Stimulated activated effector memory CD8-positive, alpha-beta T cell treated with anti-CD3 and anti-CD28 coated beads, Interleukin-12 subunit alpha, Interleukin-12 subunit beta, amount 100 ng/mL, for 72 hours (primary cell): ENCODE measurements at regions not wholly inside any gene's neighbourhood (a gene's known extent, or its start where the extent isn't known, plus 50 kb on each side); places are given as distances from the start of the nearest gene placed in this dataset.

Source experiments
- ATAC-seq: fragments of 150-1000 bp; cut with Tn5 transposase; 2 replicates; pipeline ENCODE4 v1.10.0; 2021
- DNase-seq, 2 donors: peaks; one replicate each; pipeline ENCODE4 v3.0.0; 2021 to 2022; ENCODE audit warnings: low spot score in 2 of 2
- H3K27ac Mint-ChIP-seq: one replicate; pipeline ENCODE4 v1.8.0; 2022; ENCODE audit warnings: mild to moderate bottlenecking, mixed read lengths
- H3K36me3 Mint-ChIP-seq: one replicate; pipeline ENCODE4 v1.8.0; 2022; ENCODE audit warnings: mild to moderate bottlenecking, mixed read lengths
- H3K4me1 Mint-ChIP-seq: one replicate; pipeline ENCODE4 v1.8.0; 2022; ENCODE audit warnings: mixed read lengths
- H3K4me3 Mint-ChIP-seq: one replicate; pipeline ENCODE4 v1.8.0; 2022; ENCODE audit warnings: mild to moderate bottlenecking, mixed read lengths
- H3K9me3 Mint-ChIP-seq: one replicate; pipeline ENCODE4 v1.8.0; 2022; ENCODE audit warnings: mixed read lengths

DNA sequence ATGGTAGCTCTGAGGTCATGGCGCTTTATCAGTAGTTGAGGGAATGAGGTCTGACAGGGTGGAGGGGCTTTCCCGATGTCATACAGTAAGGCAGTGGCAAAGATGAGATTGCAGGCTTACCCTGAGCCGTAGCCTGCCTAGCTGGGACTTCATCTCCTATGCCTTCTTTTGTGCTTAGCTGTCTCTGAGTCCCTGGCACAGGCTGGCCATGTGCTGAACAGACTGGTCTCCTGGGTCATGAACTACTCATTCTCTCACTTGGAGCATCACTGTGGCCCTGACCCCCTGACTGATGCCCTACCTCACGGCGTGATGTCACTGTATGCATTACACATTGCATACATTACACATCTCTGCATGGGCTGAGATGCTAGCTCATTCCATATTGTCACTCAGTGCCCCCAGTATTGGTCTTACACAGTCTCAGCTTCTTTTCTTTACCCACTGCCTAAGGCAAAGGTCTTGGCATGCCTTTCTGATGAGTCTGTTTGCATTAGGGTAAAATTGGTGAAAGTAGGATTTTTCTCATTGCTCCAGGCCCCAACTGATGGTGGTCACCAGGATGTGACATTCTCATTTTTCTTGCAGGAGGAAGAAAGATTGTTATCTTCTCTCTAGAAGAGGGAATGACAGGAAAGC is 389.4 kb upstream of the CADM1 start:
- Mint-ChIP-seq H3K4me3 (no peak overlapping the region), H3K36me3 (no peaks in the 10 kb centered on the region), H3K27ac (no peak overlapping the region), H3K4me1 (no peaks in the 10 kb centered on the region), H3K9me3 (no peaks in the 10 kb centered on the region)
- peak in 1 of 2 donors; percentile 12 for DNase-seq
- ATAC-seq: no peak

DNA sequence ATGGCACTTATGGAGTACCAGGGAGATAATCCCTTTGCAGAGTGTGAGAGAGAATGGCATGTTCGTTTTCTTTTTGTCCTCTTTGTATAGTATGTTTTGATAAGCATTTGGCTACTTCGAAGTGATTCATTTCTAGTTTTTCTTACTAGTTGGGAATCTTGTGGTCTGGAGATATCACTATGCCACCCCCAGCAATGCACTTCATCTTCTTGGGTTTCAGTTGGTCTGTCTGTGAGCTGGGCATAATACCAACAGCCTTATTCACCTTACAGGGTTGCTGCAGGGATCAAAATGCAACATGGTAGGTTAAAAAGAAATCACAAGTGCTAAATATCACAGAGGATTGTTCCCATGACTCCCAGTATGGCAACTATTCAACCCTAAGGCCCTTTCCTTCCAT is 387.8 kb upstream of the CADM1 start:
- Mint-ChIP-seq H3K9me3 (no peaks in the 10 kb centered on the region), H3K27ac (no peak overlapping the region), H3K4me3 (no peak overlapping the region), H3K4me1 (no peaks in the 10 kb centered on the region), H3K36me3 (no peaks in the 10 kb centered on the region)
- DNase-seq (peak in 1 of 2 donors; percentile 2), ATAC-seq (no peak)

DNA sequence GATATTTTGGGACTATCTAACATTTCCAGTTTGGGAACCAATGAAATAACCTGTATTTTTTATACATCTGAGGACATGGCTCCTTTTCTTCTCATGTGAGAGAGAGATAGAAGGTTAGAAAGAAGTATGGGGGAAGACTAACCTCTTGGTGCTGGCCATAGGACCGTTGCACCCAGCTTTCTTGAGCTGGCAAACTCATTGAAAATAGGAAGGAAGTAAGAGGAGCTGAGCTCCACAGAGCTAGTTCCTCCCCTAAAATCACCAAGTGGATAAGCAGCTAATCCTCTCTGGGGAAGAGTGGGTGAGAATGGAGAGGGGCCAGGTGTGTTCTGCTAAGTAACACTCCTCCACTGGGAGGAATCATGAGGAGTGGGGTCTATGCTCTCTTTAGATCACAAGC is 387.4 kb upstream of the CADM1 start:
- Mint-ChIP-seq H3K4me3 (no peak overlapping the region), H3K9me3 (no peaks in the 10 kb centered on the region), H3K27ac (no peak overlapping the region), H3K36me3 (no peaks in the 10 kb centered on the region), H3K4me1 (no peaks in the 10 kb centered on the region)
- ATAC-seq (no peak), DNase-seq (peak in 1 of 2 donors; percentile 18)

DNA sequence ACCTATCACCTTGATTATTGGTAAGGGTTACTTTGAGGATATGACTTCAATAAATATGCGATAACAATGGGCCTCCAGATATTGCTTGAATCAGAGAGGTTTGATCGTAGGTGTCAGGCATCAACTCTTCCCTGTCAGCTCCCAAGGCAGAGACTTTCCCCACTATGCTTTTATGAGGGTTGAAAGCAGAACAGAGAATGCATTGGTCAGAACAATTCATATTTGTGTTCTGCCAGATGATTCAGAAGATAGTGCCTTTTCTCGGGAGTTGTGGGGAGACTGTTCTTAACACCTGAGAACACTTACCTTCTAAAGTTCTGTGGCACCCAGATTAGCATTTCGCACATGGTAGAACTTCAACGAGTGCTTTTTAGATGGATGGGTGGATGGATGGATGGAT is 386.3 kb upstream of the CADM1 start:
- Mint-ChIP-seq H3K36me3 (no peaks in the 10 kb centered on the region), H3K4me1 (no peaks in the 10 kb centered on the region), H3K9me3 (no peaks in the 10 kb centered on the region), H3K27ac (no peak overlapping the region), H3K4me3 (no peak overlapping the region)
- DNase-seq (no peak), ATAC-seq (no peak)

DNA sequence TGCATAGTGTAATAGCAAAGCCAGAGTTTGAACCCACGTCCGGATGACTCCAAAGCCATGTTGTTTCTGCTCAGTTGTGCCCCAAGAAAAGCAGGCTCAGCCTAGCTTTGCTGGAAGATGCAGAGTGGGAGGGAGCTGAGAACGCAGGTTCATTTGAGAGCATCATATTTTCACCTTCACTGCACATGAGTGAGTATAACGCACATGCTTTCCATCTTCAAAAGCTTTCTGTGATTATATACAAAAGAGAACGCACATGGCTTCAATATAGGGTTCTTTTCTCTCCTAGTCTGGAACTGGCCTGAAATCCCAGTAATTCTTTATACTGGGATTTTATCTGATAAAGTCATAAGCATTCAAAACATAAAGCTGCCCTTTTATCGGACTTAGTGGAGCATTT is 385.5 kb upstream of the CADM1 start:
- no peak overlapping the region for H3K27ac Mint-ChIP-seq
- H3K4me3 Mint-ChIP-seq: no peak overlapping the region
- no peaks in the 10 kb centered on the region for H3K36me3 Mint-ChIP-seq
- H3K4me1 Mint-ChIP-seq: no peaks in the 10 kb centered on the region
- no peaks in the 10 kb centered on the region for H3K9me3 Mint-ChIP-seq
- DNase-seq (no peak), ATAC-seq (no peak)

DNA sequence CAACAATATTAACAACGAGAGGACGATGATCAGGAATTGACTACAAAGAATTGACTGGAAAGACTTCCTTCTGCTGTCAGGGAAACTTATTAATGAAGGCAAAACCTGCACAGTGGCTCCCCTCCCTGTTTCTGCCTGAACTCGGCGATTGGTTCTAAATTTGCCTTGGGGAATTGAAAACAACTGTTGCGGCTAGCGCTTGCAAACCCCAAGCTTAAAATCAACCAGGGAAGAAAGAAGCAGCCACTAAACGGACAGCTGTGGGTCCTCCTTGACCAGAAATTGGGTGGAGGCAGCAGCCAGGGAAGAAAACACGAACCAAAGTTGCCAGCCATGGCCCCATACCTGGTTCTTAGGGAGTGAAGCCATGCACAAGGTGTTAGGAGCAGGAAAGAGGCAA is 383.5 kb upstream of the CADM1 start:
- no peak for ATAC-seq
- Mint-ChIP-seq H3K27ac (no peak overlapping the region), H3K36me3 (no peaks in the 10 kb centered on the region), H3K9me3 (peaks cover 4% of the 10 kb centered on the region), H3K4me3 (no peak overlapping the region), H3K4me1 (no peaks in the 10 kb centered on the region)
- DNase-seq: no peak

DNA sequence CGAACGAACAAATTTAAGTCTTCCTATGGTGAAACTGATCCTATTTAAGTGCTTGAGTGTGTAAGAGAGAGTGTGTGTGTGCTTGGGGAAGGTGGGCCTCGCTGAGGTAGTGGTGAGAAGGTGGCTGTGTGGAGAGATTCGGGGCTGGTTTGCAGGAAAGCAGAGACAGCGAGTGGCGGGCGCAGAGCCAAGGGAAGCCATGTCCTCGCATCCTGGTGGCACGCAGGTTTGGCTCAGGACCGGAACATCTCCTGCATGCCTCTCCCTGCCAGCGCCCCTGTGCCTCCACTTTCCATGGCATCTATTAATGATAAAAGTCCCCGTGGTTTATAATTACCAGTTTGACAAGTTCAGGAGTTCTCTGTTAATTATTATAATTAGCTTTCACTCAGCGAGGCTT is 383.1 kb upstream of the CADM1 start:
- no peak overlapping the region for H3K27ac Mint-ChIP-seq
- no peak for ATAC-seq

DNA sequence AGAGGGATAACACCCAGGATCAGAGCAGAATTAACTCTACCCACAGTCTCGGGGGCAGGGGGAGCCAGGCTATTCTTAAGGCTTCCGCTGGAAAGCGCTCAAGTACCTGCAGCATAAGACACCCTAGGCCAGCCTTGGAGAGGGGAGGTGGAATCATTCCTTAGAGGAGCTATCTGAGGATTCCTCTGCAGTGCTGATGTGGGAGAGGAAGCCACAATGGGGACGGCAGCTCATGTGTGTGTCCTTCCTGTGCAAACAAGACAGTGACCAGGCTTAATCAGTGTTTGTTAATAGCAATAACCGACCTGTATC is 382.2 kb upstream of the CADM1 start:
- H3K36me3 Mint-ChIP-seq: no peaks in the 10 kb centered on the region
- no peaks in the 10 kb centered on the region for H3K4me1 Mint-ChIP-seq
- H3K4me3 Mint-ChIP-seq: no peak overlapping the region
- H3K27ac Mint-ChIP-seq: no peak overlapping the region
- ATAC-seq (no peak), DNase-seq (no peak)
- H3K9me3 Mint-ChIP-seq: peaks cover 7% of the 10 kb centered on the region

More for the DNA sequence above, 383.1 kb upstream of the CADM1 start:
- Mint-ChIP-seq H3K4me3 (no peak overlapping the region), H3K36me3 (no peaks in the 10 kb centered on the region), H3K9me3 (peaks cover 4% of the 10 kb centered on the region), H3K4me1 (no peaks in the 10 kb centered on the region)
- no peak for DNase-seq

DNA sequence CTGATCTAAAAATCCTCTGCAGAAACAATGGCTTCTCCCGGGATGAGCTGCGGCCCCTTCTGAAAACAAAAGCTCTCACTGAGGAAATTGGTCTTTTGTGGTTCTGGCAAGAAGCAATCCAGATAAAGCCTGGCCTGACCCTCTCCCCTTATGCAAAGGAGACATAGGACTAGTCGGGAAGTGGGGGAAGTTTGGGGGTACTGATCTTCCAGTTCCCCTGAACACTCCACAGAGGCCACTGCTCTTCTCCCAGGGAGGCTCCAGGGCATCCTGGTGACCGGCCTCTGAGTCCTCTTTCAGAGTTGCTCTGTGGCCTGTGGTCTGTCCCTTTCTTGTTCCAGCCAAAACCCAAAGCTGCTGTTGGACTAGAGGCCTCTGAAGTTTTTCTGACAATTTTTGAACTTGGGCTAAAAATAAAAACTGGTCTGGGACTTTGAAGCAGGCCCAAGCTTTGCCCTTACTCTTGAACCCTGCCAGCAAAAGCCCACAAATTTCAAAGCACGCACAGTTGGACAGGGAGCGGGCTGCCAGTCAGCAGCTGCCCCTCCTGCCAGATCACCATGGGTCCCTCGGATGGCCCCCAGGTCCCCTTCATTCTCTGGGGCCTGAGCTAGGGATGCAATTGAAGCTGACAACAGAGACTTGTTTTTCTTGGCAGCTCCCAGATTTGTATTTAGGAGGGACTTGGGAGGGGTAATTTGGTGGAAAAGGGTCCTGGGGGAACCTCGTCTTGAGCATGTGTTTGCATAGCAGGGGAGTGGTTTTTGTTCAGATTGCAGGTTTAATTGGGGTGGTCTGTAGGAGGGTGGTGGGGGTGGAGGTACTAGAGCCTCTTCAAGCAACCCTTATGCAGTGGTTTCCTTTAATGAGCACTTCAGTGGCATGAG is 381.6 kb upstream of the CADM1 start:
- H3K27ac Mint-ChIP-seq: no peak overlapping the region
- peaks cover 7% of the 10 kb centered on the region for H3K9me3 Mint-ChIP-seq
- no peak for DNase-seq
- H3K4me1 Mint-ChIP-seq: no peaks in the 10 kb centered on the region
- no peak overlapping the region for H3K4me3 Mint-ChIP-seq
- no peak for ATAC-seq
- H3K36me3 Mint-ChIP-seq: no peaks in the 10 kb centered on the region

DNA sequence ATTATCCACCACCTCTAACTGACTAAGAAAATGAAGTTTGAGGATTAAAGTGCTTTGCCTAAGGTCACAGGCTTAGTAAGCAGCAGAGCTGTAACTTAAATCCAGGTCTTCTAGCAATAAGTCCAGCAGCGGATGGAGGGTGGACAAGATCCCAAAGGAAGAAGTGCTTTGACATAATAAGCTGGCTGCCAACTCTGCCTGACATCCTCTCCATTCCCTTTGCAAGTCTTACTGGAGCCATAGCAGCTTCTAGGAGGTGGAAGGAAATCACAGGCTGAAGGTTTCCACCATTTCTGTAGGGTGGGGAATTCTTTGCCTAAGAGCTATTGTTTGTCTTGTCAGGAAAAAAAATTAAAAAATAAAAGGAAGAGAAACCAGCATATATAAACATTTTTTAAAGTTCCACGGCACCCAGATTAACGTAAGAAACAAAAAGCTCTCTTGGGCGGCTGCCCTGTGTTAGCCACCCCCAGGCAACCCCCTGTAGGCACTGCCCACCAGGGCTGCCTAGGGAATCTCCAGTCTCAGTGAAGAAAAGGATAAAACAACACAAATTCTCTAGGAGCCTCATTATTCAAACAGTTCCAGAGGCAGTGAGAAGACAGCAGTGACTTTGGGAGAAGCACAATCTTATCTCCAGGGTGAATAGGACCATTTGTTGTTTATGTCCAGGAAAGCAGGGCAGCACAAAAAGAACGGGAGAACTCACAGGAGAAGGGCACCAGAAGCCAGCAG is 380.8 kb upstream of the CADM1 start:
- Mint-ChIP-seq H3K36me3 (no peaks in the 10 kb centered on the region), H3K4me1 (no peaks in the 10 kb centered on the region), H3K4me3 (no peak overlapping the region), H3K27ac (no peak overlapping the region), H3K9me3 (peaks cover 7% of the 10 kb centered on the region)
- ATAC-seq: no peak
- DNase-seq: no peak

DNA sequence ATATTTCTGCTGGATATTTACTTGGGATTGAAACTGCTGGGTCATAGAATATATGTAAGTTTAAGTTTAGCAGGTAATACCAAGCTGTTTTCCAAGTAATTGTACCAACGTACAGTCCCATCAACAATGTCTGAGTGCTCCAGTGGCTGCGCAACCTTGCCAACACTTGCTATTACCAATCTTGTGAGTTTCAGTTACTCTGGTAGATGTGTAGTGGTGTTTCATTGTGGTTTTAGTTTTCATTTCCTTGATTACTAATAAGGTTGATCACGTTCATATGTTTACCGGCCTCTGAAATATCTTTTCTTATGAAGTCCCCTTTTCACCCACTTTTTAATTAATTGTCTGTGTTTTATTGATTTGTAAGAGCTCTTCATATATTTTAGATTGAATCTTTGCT is 370.6 kb upstream of the CADM1 start:
- ATAC-seq: peak; percentile 72
- Mint-ChIP-seq H3K4me3 (no peak overlapping the region), H3K36me3 (no peaks in the 10 kb centered on the region), H3K27ac (no peak overlapping the region), H3K9me3 (peaks cover 6% of the 10 kb centered on the region), H3K4me1 (no peaks in the 10 kb centered on the region)
- DNase-seq: no peak

DNA sequence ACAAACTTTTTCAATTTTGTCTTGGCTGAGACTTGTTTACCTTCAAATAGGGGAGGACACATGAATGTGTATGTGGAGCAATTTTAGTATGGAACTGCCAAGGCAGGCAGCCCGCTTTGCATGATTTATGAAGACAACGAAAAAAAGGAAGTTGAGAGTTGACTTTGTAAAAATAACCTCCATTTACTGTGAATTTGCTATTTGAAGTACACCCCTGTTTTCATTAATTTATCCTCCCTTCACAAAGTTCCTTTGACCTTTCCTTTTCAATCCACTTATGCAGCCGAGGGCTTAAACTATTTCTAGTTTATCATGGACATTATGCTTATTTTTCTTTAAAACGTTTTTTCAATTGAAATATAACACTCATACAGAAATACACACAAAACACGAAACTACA is 369.6 kb upstream of the CADM1 start:
- Mint-ChIP-seq H3K4me3 (no peak overlapping the region), H3K9me3 (peaks cover 6% of the 10 kb centered on the region), H3K27ac (no peak overlapping the region), H3K36me3 (no peaks in the 10 kb centered on the region), H3K4me1 (peaks cover 6% of the 10 kb centered on the region)
- no peak for DNase-seq
- ATAC-seq: no peak

DNA sequence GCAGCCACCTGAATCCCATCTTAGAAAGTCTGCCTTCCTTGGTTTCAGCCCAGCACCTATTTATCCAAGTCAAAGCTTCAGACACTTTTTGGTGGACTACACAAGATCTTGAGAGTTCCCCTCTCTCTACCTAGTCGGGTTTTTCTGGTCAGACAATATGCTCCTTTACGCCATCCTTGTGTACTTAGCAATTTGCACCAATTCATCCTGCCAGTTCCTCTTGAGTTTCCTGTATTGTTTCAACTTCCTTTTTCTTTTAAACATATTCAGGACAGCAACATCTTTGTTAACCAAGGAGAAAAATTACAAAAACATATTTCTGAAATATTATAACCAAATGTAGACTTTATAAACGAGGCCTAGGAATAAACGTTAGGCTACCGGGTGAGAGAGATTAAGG is 368.2 kb upstream of the CADM1 start:
- no peak overlapping the region for H3K4me3 Mint-ChIP-seq
- peaks cover 6% of the 10 kb centered on the region for H3K9me3 Mint-ChIP-seq
- ATAC-seq: no peak
- peaks cover 6% of the 10 kb centered on the region for H3K4me1 Mint-ChIP-seq
- H3K27ac Mint-ChIP-seq: no peak overlapping the region
- no peak for DNase-seq
- H3K36me3 Mint-ChIP-seq: no peaks in the 10 kb centered on the region

DNA sequence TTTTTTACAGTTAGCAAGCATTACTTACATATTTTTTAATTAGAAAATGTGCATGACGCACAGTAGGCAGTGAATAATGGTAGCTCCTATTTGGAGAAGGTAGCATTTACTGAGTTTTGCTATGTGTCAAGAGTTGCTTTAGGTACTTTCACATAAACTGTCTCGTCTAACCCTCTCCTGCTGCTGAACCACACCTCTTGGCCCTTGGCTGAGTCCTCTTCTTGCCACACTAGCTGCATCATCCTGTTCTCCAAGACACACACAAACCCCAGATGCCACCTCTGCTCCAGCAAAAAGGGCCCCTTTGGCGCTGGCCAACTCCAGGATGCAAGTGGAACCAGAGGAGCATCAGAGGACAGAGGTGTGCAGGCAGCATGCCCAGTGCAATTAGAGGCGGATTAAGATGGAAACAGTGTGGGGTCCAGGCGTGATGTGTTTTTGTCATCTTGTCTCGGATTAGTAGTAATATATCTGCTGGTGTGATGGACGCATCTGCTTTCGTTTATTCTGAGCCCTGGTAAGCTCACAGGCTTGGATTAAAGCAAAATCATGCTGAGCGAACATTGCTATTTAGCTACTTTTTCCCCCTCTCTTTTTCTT is 367.0 kb upstream of the CADM1 start:
- Mint-ChIP-seq H3K4me1 (peaks cover 6% of the 10 kb centered on the region), H3K27ac (no peak overlapping the region)
- ATAC-seq: no peak

DNA sequence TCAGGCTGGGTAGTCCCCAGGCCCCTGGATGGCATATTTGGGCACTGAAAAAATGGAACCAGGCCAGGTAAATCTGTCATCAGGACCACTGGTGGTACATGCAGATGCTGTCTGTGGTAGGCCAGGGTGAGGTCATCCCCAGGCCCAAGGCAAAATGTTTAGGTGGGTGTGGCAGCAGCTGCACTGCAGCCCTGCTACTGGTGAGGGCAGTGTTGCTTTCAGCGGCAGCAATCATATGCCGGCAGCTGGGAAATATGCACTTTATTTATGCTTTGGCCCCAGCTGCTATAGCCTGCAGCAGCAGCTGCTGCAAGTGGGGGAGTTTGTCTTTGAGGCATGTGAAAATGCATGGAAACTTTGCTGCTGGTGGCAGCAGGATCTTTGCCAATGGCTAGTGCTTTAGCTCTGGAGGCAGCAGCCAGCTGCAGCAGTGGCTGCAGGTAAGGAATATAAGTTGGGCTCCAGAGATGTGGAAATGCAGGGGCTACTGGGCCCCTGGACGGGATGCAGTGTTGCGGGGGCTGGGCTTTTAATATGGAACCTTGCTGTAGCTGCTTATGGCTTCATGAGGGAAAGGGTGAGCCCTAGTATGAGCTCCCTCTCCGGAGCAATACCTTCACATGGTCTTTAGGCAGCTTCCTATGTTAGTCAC is 365.7 kb upstream of the CADM1 start:
- peaks cover 6% of the 10 kb centered on the region for H3K4me1 Mint-ChIP-seq
- H3K9me3 Mint-ChIP-seq: peaks cover 6% of the 10 kb centered on the region
- H3K4me3 Mint-ChIP-seq: no peak overlapping the region
- DNase-seq (no peak), ATAC-seq (peak; percentile 57)
- no peaks in the 10 kb centered on the region for H3K36me3 Mint-ChIP-seq
- no peak overlapping the region for H3K27ac Mint-ChIP-seq

More for the DNA sequence above, 367.0 kb upstream of the CADM1 start:
- H3K36me3 Mint-ChIP-seq: no peaks in the 10 kb centered on the region
- no peak for DNase-seq
- H3K4me3 Mint-ChIP-seq: no peak overlapping the region
- peaks cover 6% of the 10 kb centered on the region for H3K9me3 Mint-ChIP-seq
